ENCODE measurements at regions not wholly inside any gene's neighbourhood (a gene's known extent, or its start where the extent isn't known, plus 50 kb on each side); places are given as distances from the start of the nearest gene placed in this dataset.
A peak's percentile ranks its signal among the peaks of the same experiment; 100 is the strongest.

DNA sequence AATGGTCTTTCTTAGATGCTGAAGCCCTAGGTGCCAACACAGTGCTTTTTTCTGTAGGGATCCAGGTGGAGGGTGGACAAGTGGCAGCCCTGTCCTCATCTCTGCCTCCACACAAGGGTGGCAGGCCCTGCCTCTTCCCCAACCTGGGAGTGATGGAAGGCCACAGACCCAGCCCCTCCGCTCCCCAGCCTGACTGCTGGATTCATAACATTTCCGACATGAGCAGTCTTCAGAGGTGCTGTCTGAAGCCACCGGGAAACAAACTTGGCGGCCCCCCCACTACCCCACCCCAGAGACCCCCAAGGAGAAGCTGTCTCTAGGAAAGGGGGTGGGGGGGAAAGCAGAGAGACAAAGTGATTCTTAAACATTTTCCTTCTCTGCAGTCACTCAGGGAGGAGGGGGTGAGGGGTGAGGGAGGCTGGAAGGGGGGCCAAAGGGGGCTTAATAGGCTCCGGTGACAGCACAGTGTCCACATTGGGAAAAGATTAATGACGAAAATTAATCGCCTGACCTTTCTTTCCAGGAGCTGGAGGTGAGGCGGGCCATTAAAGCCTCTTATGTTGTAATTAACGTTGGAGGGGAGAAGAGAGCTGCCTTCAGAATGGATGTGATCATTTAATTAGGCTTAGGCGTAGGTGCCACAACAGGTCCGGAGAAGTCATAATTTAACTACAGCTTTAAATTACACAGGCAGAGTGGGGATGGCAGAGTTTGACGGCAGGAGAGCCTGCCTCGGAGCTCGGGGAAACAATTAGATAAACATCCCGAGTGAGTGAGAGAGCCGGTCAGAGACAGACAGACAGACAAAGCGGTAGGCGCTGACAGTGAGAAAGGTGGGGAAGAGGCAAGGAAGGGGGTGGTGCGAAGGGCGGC is 76.8 kb upstream of the FOXP4 start:
- TF ChIP-seq, protein P1, sequence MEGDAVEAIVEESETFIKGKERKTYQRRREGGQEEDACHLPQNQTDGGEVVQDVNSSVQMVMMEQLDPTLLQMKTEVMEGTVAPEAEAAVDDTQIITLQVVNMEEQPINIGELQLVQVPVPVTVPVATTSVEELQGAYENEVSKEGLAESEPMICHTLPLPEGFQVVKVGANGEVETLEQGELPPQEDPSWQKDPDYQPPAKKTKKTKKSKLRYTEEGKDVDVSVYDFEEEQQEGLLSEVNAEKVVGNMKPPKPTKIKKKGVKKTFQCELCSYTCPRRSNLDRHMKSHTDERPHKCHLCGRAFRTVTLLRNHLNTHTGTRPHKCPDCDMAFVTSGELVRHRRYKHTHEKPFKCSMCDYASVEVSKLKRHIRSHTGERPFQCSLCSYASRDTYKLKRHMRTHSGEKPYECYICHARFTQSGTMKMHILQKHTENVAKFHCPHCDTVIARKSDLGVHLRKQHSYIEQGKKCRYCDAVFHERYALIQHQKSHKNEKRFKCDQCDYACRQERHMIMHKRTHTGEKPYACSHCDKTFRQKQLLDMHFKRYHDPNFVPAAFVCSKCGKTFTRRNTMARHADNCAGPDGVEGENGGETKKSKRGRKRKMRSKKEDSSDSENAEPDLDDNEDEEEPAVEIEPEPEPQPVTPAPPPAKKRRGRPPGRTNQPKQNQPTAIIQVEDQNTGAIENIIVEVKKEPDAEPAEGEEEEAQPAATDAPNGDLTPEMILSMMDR (IDR thresholded peaks at IDR 0.05; ENCODE audit: insufficient read depth, low read depth, low read length, missing control alignments), result no peak
- H3K4me3 ChIP-seq (ENCODE audit: low read depth, low read length), result 0 out of 2 replicates have a peak overlapping the region, but pooled peaks have one; percentile 6
- DNase-seq (ENCODE audit: low read depth), result no peak

DNA sequence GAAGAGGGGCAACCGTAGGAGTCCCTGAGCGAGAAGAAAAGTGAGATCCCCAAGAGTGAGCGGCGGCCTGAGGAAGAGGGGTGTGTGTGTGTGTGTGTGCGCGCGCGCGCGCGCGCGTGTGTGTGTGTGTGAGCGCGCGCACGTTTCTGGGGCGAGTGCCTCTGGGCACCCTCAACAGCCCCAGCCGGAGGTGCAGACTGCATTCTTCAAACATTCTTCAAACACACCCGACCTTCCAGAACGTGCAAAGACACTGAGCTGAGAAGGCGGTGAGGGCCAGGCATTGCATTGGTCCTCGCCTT is 76.2 kb upstream of the FOXP4 start:
- H3K4me3 ChIP-seq (ENCODE audit: low read depth, low read length), result peak overlapping the region; percentile 6; the same call in 1 of the 2 replicates
- no peak for DNase-seq (ENCODE audit: low read depth)

DNA sequence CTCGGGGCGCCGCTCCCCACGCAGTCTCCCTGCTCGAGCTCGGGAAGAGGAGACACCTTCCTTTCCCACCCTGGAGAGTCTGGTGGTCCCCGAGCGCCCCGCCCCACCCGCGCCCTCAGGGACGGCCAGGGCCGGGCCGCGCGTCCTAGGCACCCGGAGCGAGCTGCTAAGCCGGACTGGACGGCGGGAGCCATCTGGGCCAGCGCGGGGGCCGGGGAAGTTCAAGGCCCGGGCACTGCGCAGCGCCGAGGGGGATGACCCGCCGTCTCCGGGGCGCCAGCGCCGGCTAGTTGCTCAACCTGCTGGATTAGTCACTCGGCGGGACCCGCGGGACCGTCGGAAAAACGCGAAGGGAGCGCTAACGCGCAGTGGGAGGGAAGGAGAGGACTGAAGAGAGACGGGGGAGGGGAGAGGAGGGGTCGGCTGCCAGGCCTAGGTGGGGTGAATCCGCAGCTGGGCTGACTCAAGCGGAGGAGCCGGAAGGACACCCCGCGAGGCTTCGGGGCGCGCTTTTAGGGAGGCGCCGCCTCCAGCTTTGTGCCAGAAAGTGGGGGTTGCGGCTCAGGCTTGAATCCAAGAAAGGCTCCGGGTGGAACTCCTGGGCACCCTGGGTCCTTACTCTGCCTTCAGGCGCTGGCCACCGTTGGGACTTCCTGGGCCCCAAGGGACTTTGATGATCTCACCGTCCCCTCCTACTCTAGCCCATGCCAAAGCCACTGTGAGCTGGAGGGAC is 75.7 kb upstream of the FOXP4 start:
- no peak for DNase-seq (ENCODE audit: low read depth)
- peak overlapping the region; percentile 21 for H3K4me3 ChIP-seq (ENCODE audit: low read depth, low read length)
- TF ChIP-seq, protein P1 (IDR thresholded peaks at IDR 0.05; ENCODE audit: insufficient read depth, low read depth, low read length, missing control alignments), result no peak

More for the DNA sequence above, 76.2 kb upstream of the FOXP4 start:
- TF ChIP-seq, protein P1 (IDR thresholded peaks at IDR 0.05; ENCODE audit: insufficient read depth, low read depth, low read length, missing control alignments), result no peak

DNA sequence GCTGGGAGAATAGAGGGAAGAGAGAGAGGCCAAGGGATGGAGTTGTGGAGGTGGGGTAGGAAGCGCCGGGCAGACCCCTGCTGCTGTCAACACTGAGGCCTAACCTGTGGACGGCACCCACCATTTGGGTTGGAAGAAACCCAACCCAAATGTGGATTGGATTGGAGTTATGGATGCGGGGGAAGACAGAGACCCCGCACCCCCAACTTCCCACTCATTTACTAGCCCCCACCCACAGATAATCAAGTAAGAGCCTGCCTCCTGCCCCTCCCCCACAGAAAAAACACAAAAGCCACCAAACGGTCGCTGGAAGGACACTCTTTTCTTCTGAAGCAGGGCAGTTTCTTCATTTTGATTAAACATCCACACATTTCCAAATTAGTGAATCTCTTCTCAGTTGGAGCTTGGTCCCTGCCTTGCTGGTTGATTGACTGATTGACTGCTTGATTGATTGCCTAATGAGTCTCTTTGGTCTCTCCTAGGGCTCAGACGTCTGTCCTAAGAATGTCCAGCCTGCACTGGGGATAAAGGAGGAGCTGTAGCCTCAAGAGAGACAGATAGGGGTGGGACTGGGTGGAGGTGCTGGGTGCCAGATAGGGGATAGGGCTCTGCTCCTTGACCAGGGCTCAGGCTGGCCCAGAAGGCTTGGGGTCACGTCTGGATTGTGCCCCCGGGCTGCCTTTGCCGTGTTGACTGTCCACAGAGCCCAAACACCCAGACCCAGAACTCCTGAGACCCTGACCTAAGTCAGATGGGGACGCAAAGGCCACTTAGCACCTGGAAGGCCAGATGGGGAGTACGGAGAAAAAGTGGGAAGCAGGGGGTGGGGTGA is 74.9 kb upstream of the FOXP4 start:
- no peak overlapping the region for H3K4me3 ChIP-seq (ENCODE audit: low read depth, low read length)
- TF ChIP-seq, protein P1 (IDR thresholded peaks at IDR 0.05; ENCODE audit: insufficient read depth, low read depth, low read length, missing control alignments), result no peak
- no peak for DNase-seq (ENCODE audit: low read depth)

DNA sequence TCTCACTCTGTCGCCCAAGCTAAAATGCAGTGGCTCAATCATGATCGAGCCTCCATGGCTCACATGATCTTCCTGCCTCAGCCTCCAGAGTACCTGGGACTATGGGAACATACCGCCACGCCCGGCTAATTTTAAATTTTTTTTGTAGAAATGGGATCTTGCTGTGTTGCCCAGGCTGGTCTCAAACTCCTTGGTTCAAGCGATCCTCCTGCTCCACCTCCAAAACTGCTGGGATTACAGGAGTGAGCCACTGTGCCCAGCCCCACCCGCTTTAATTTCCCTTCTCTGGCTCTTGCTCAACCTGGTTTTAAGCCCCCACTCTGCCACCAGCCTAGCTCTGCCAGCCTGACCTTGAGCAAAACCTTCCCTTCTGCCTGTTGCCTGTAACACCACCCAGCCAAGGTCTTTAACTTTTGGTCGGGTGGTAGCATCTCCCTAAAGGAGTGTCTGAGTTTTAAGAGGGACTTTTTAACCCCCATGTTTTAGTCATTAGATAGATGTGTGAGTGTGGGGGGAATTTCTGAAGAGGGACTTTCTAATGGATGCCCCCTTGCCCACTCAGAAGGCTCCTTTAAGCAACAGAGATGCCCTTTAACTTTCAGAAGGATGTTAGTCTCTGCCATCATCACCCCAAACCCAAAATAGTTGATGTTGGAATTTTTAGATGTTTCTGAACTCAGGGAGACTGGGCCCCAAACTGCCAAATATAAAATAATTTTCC is 71.8 kb upstream of the FOXP4 start:
- TF ChIP-seq, protein P1 (IDR thresholded peaks at IDR 0.05; ENCODE audit: insufficient read depth, low read depth, low read length, missing control alignments), result no peak
- no peak overlapping the region for H3K4me3 ChIP-seq (ENCODE audit: low read depth, low read length)
- peak; percentile 43 for DNase-seq (ENCODE audit: low read depth)

DNA sequence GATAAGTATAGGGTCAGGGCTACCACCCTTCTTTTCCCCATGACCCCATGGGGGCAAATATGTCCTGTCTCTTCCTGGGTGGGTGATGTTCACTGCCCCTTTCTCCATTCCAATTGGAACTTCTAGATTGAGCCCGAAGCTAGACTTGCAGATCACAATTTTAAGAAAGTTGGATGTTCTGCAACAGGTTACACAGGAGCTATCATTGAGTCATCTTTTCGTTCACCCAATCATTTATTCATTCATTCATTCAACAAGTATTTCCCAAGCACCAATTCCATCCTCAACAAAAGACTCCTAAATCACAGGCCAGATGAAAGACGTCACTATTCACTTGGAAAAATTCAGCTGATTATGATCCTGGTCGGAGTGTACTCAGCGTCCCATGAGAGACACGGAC is 71.0 kb upstream of the FOXP4 start:
- TF ChIP-seq, protein P1 (IDR thresholded peaks at IDR 0.05; ENCODE audit: insufficient read depth, low read depth, low read length, missing control alignments), result no peak
- DNase-seq (ENCODE audit: low read depth), result no peak
- no peak overlapping the region for H3K4me3 ChIP-seq (ENCODE audit: low read depth, low read length)
